Panc1 (cell line): ENCODE measurements at regions not wholly inside any gene's neighbourhood (a gene's known extent, or its start where the extent isn't known, plus 50 kb on each side); places are given as distances from the start of the nearest gene placed in this dataset.
"Not testable (repeated sequence)": the region's sequence is repeated elsewhere in the genome, so short reads cannot be mapped to it uniquely, and the experiment has no call there.

ENCODE experiments used
- ATAC-seq: fragments of 200-7000 bp; cut with Tn5 transposase; 2 replicates; pipeline ENCODE4 v1.9.1; 2020; ENCODE audit warnings: mild to moderate bottlenecking, moderate library complexity
- BruUV-seq: library from RNA; stranded (reverse); fragments of 400-500 nt; replicated peaks from 2 replicates; lab custom pipeline; 2021; lab: Mats Ljungman, UMichigan
- CTCF ChIA-PET: fragments of 300-600 bp; sonication (Branson Sonifier 250); formaldehyde crosslinking; loops from one replicate; lab custom pipeline; 2022; ENCODE audit warnings: antibody characterized with exemption; lab: Charles Lee
- POLR2A ChIA-PET: fragments of 300-600 bp; sonication (Branson Sonifier 250); formaldehyde crosslinking; loops from one replicate; lab custom pipeline; 2022; ENCODE audit warnings: antibody characterized with exemption; lab: Charles Lee
- DNase-seq: peaks from one replicate; pipeline ENCODE4 v3.0.0-alpha.2; 2010; ENCODE audit warnings: low read depth, low spot score
- H3K27ac ChIP-seq: 2 replicates; pipeline ENCODE4 v1.5.1; 2011; ENCODE audit warnings: mild to moderate bottlenecking, low read length, inconsistent platforms
- H3K27me3 ChIP-seq: fragments of 200-500 bp; sonication (Bioruptor generic); 2 replicates; pipeline ENCODE4 v1.6.0; 2014; ENCODE audit warnings: low read length, inconsistent platforms; ENCODE audit not compliant: control insufficient read depth, insufficient read depth
- H3K36me3 ChIP-seq: fragments of 200-500 bp; sonication (Bioruptor generic); 2 replicates; pipeline ENCODE4 v1.5.1; 2014; ENCODE audit warnings: inconsistent platforms, mild to moderate bottlenecking, low read length, moderate library complexity; ENCODE audit not compliant: control insufficient read depth, insufficient read depth
- H3K4me1 ChIP-seq: 2 replicates; pipeline ENCODE4 v1.5.1; 2011; ENCODE audit warnings: inconsistent platforms, mild to moderate bottlenecking, low read length, moderate library complexity; ENCODE audit not compliant: control insufficient read depth, insufficient read depth
- H3K4me3 ChIP-seq, 2 experiments: 2 replicates each; pipeline ENCODE4 v1.5.1; 2011 to 2012; ENCODE audit warnings: low read depth in 2 of 2, low read length in 2 of 2, mild to moderate bottlenecking in 2 of 2, inconsistent platforms in 1 of 2, moderate library complexity in 1 of 2
- H3K9me3 ChIP-seq: fragments of 200-500 bp; sonication (Bioruptor generic); 2 replicates; pipeline ENCODE4 v1.5.1; 2014; ENCODE audit warnings: low read depth, mild to moderate bottlenecking, inconsistent platforms, low read length, moderate library complexity; ENCODE audit not compliant: control insufficient read depth, insufficient read depth
- POLR2AphosphoS5 ChIP-seq: IDR thresholded peaks from 2 replicates; pipeline ENCODE4 v1.6.1; 2012; ENCODE audit warnings: mild to moderate bottlenecking, low read depth, low read length, moderate library complexity
- SIN3A ChIP-seq: IDR thresholded peaks from 2 replicates; pipeline ENCODE4 v1.6.1; 2012; ENCODE audit warnings: low read depth, mild to moderate bottlenecking, low read length, moderate library complexity, borderline replicate concordance; ENCODE audit not compliant: insufficient read depth
- TCF7L2 ChIP-seq: IDR thresholded peaks from 2 replicates; pipeline ENCODE4 v1.6.1; 2011; ENCODE audit warnings: mild to moderate bottlenecking, low read depth, low read length, inconsistent platforms
- in situ Hi-C: cut with HindIII; loops from 2 replicates; pipeline ENCODE4 v1.10.0; 2016; ENCODE audit warnings: low sequenced_read_pairs, low pct_unique_long_range_greater_than_20kb
- intact Hi-C: fragments of 100-400 bp; cut with micrococcal nuclease; formaldehyde crosslinking; loops from one replicate; pipeline ENCODE4 v1.10.0; 2022; ENCODE audit not compliant: unreplicated experiment
- TF ChIP-seq, protein P1 (sequence below): fragments of 450-650 bp; IDR thresholded peaks from 2 replicates; pipeline ENCODE4 v1.5.1; 2017; ENCODE audit warnings: mild to moderate bottlenecking
- TF ChIP-seq, protein P2 (sequence below), 2 experiments: IDR thresholded peaks; 2 replicates each; pipeline ENCODE4 v1.6.1; 2011 to 2012; ENCODE audit warnings: low read depth in 2 of 2, control low read depth in 1 of 2, low read length in 1 of 2, mild to moderate bottlenecking in 1 of 2, moderate library complexity in 1 of 2; ENCODE audit not compliant: insufficient read depth in 1 of 2

DNA sequence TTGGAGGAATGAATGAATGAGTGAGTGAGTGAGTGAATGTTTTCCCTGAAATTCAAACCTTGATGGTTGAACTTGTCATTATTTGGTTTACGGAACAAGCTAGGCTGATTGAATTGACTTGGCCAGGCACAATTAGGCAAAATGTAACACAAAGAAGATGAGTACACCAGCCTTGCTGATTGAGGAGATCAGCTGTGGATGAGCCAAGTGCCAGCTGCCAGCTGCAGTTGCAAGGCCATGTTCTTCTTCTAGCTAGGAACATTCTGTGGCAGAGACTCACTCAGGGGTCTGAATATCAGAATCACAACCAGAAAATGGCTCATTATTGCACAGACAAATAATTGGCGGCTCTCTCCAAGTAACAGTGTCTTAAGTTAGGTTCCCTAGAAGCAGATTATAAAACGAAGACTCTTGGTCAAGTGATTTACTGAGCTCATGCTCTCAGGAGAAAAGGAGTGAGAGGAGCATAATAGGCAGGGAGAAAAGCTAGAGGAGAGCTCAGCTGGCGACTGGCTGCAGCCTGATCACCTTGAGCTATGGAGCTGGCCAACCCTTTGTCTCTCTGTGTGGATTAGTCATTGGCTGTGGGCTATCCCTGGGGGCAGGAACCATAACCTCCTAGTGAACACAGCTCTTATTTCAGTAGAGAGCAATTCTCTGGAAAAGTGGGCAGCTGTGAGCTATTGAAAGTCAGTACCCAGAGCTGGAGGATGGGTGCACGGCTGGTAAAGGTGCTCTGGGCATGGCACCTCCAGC is 225.3 kb upstream of the SERP2 start:
- ChIA-PET CTCF (no interaction called here), POLR2A (no interaction called here)
- in situ Hi-C loops (no loop called here), intact Hi-C loops (no loop called here)
- no TSS peak for BruUV-seq
- H3K4me3 ChIP-seq, result no peak overlapping the region
- no peaks in the 10 kb centered on the region for H3K4me1 ChIP-seq
- H3K9me3 ChIP-seq, result no peaks in the 10 kb centered on the region
- H3K27ac ChIP-seq, result no peak overlapping the region
- no peak for DNase-seq
- no peak for ATAC-seq
- TF ChIP-seq, protein P1, sequence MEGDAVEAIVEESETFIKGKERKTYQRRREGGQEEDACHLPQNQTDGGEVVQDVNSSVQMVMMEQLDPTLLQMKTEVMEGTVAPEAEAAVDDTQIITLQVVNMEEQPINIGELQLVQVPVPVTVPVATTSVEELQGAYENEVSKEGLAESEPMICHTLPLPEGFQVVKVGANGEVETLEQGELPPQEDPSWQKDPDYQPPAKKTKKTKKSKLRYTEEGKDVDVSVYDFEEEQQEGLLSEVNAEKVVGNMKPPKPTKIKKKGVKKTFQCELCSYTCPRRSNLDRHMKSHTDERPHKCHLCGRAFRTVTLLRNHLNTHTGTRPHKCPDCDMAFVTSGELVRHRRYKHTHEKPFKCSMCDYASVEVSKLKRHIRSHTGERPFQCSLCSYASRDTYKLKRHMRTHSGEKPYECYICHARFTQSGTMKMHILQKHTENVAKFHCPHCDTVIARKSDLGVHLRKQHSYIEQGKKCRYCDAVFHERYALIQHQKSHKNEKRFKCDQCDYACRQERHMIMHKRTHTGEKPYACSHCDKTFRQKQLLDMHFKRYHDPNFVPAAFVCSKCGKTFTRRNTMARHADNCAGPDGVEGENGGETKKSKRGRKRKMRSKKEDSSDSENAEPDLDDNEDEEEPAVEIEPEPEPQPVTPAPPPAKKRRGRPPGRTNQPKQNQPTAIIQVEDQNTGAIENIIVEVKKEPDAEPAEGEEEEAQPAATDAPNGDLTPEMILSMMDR, result no peak
- H3K36me3 ChIP-seq, result no peaks in the 10 kb centered on the region
- H3K27me3 ChIP-seq, result no peaks in the 10 kb centered on the region

DNA sequence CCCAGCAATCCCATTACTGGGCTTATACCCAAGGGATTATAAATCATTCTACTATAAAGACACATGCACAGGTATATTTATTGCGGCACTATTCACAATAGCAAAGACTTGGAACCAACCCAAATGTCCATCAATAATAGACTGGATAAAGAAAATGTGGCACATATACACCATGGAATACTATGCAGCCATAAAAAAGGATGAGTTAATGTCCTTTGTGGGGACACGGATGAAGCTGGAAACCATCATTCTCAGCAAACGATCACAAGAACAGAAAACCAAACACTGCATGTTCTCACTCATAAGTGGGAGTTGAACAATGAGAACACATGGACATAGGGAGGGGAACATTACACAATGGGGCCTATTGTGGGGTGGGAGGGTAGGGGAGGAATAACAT is 224.4 kb upstream of the SERP2 start:
- H3K4me1 ChIP-seq, H3K9me3 ChIP-seq, CTCF ChIA-PET, H3K4me3 ChIP-seq, H3K36me3 ChIP-seq, H3K27ac ChIP-seq, in situ Hi-C loops, BruUV-seq, H3K27me3 ChIP-seq, ATAC-seq, POLR2A ChIA-PET, DNase-seq, intact Hi-C loops: not testable (repeated sequence)

DNA sequence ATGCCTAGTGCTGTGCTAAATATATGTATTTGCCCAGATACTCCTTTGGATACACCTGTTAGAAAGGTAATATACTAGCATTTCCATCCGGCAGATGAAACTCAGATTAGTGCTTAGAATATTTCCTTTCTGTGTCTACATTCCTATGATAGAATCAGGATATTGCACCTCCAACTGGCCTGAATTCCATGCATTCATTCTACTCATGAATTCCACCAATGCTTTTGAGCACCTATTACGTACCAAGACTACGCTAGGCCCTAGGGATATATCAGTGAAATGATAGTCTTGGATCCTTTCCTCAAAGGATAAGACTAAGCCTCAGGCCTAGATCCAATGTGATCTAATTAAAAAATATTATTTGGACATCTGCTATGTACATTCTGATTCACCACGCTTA is 223.8 kb upstream of the SERP2 start:
- DNase-seq (no peak), ATAC-seq (no peak)
- in situ Hi-C loops (no loop called here), intact Hi-C loops (no loop called here)
- ChIA-PET CTCF (no interaction called here), POLR2A (no interaction called here)
- Histone ChIP-seq H3K27ac (no peak overlapping the region), H3K4me3 (no peak overlapping the region), H3K27me3 (no peaks in the 10 kb centered on the region), H3K4me1 (no peaks in the 10 kb centered on the region), H3K36me3 (no peaks in the 10 kb centered on the region), H3K9me3 (no peaks in the 10 kb centered on the region)
- no TSS peak for BruUV-seq
- TF ChIP-seq TCF7L2 (no peak), SIN3A (no peak), POLR2AphosphoS5 (no peak)
- TF ChIP-seq, protein P1, result no peak
- TF ChIP-seq, protein P2, sequence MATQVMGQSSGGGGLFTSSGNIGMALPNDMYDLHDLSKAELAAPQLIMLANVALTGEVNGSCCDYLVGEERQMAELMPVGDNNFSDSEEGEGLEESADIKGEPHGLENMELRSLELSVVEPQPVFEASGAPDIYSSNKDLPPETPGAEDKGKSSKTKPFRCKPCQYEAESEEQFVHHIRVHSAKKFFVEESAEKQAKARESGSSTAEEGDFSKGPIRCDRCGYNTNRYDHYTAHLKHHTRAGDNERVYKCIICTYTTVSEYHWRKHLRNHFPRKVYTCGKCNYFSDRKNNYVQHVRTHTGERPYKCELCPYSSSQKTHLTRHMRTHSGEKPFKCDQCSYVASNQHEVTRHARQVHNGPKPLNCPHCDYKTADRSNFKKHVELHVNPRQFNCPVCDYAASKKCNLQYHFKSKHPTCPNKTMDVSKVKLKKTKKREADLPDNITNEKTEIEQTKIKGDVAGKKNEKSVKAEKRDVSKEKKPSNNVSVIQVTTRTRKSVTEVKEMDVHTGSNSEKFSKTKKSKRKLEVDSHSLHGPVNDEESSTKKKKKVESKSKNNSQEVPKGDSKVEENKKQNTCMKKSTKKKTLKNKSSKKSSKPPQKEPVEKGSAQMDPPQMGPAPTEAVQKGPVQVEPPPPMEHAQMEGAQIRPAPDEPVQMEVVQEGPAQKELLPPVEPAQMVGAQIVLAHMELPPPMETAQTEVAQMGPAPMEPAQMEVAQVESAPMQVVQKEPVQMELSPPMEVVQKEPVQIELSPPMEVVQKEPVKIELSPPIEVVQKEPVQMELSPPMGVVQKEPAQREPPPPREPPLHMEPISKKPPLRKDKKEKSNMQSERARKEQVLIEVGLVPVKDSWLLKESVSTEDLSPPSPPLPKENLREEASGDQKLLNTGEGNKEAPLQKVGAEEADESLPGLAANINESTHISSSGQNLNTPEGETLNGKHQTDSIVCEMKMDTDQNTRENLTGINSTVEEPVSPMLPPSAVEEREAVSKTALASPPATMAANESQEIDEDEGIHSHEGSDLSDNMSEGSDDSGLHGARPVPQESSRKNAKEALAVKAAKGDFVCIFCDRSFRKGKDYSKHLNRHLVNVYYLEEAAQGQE (IDR thresholded peaks at IDR 0.05; ENCODE audit: insufficient read depth in 1 of 2, low read depth in 2 of 2, low read length in 1 of 2), result no peak
